GM10266 (cell line): ENCODE measurements at regions not wholly inside any gene's neighbourhood (a gene's known extent, or its start where the extent isn't known, plus 50 kb on each side); places are given as distances from the start of the nearest gene placed in this dataset.

Experiments used
- DNase-seq: peaks from one replicate; pipeline ENCODE4 v3.0.0; 2012; ENCODE audit errors: extremely low spot score
- CTCF ChIP-seq: IDR thresholded peaks from 2 replicates; pipeline ENCODE4 v1.5.1; 2012; ENCODE audit warnings: mild to moderate bottlenecking, low read depth; ENCODE audit not compliant: control insufficient read depth, insufficient read depth; ENCODE audit errors: missing control alignments

- no peak for DNase-seq
- no peak for TF ChIP-seq CTCF
Observed at GRCh38 chr2:58568901-58569300, 327.8 kb upstream of the FANCL start.

GRCh38 chr2:58562276-58562675 lies 321.2 kb upstream of the FANCL start:
- DNase-seq, result no peak
- TF ChIP-seq CTCF, result no peak

GRCh38 chr2:58560531-58560930 lies 319.4 kb upstream of the FANCL start:
- no peak for DNase-seq
- TF ChIP-seq CTCF, result no peak

- no peak for TF ChIP-seq CTCF
- no peak for DNase-seq
Observed at GRCh38 chr2:58558881-58559280, 317.8 kb upstream of the FANCL start.

GRCh38 chr2:58557176-58557575 lies 316.1 kb upstream of the FANCL start:
- TF ChIP-seq CTCF, result no peak
- DNase-seq, result no peak

GRCh38 chr2:58553937-58554336 lies 312.8 kb upstream of the FANCL start:
- DNase-seq, result no peak
- peak; percentile 42 for TF ChIP-seq CTCF

- no peak for TF ChIP-seq CTCF
Observed at GRCh38 chr2:58553522-58553921, 312.4 kb upstream of the FANCL start.

More at GRCh38 chr2:58553522-58553921, 312.4 kb upstream of the FANCL start:
- no peak for DNase-seq
